GM21529 (cell line): ENCODE measurements at regions not wholly inside any gene's neighbourhood (a gene's known extent, or its start where the extent isn't known, plus 50 kb on each side); places are given as distances from the start of the nearest gene placed in this dataset.
"Not testable (repeated sequence)": the region's sequence is repeated elsewhere in the genome, so short reads cannot be mapped to it uniquely, and the experiment has no call there.

Source experiments
- ATAC-seq: cut with Tn5 transposase; IDR thresholded peaks from one replicate; pipeline ENCODE4 v1.9.1; 2021; ENCODE audit not compliant: unreplicated experiment

DNA sequence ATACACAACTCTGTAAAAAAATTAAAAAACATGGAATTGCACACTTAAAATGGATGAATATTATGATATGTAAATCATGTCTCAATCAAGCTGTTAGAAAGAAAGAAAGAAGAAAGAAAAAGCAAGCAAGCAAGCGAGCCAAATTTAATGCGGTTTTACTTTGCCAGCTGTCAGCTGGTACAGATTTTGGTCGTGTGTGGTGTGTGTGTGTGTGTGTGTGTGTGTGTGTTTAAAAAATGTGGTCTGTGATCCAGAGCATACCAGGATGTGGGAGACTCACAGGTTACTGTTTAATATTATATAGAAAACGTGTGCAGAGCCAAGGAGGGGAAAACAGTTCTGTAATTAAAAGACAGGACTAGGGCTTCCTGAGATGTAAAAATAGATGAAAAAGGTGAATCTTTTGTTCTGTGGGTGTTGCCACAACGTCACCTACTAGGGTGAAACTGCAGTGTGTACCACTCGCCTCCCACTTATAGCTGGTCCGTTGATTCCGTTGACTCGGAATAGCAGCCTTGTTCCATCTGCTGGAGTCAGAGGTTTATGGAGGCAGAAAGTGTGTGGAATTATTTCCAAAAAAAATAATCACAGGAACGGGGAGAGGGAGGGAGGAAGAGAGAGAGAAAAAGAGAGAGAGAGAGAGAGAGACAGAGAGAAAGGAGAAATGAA lies 197.7 kb downstream of the BCAS1 start:
- ATAC-seq: peak; percentile 44

DNA sequence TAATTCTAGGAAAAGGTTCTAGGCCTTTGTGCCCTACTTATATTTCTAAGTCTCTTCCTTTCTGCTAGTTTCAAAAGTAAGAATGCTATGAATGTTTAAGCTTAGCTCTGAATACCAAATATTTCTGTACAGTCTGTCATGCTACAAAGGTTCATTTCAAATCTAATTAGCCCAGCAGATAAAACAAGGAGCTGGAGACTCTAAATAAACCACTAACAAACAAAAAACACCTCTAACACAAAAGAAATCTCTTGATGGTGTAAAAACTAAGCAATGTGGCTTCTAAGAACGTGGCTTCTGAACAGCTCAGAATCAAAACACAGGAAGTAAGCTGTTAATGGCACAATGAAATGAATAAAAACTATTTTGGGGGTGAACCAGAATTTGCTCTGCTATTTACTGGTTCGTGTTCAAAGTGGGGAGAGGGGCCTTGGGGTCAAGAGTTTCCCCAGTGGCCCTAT lies 198.3 kb downstream of the BCAS1 start:
- no peak for ATAC-seq

DNA sequence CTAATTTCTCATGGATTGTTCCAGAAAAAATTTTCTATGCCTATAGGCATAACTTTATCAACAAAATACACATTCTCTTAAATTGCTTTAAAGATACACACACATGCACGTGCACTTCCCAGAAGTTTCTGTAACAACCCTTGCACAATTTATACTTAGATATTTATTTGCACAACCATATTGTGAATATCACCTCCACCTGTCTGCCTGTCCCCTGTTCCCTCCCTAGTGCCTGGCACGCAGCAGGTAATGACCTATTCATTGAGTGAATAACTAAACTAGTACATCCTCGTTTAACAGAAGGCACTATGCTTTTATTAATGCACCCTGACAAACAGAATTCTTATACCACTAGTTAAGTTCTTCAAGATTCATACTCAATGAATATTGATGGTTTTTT lies 198.9 kb downstream of the BCAS1 start:
- no peak for ATAC-seq

DNA sequence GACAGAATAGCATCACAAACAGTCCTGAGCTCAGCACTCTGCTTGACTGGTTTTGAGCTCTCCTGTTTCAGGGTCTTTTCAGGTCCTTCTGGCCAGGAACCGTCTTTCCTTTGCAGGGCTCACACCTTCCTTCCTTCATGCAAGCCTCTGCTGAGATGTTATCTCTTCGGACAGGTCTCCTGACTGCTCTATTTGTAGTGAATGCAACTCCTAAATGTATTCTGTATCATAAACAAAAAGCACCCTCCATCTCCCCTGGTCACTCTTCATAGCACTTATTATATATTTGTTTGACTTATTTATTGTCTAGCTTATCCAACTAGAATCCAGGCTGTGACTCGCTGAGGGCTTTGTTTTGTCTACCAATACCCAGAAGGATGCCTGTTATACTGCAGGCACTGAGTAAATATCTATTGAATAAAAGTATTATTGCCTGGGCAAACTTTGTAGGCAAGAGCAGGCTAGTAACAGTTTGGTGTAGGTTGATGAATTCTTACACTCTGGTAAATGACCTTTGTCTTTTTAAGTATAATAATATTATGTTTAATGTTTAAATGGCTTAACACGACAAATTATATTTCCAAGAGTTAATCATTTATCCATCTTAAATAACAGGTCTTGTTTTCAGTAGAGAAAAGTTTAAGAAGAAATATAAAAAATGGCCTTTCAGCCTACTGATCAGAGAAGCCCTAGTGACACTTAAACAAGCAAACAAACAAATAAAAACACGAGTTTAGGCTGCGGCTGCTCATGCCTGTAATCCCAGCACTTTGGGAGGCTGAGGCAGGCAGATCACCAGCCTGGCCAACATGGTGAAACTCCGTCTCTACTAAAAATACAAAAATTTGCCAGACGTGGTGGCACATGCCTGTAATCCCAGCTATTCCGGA lies 199.7 kb downstream of the BCAS1 start:
- ATAC-seq: no peak

DNA sequence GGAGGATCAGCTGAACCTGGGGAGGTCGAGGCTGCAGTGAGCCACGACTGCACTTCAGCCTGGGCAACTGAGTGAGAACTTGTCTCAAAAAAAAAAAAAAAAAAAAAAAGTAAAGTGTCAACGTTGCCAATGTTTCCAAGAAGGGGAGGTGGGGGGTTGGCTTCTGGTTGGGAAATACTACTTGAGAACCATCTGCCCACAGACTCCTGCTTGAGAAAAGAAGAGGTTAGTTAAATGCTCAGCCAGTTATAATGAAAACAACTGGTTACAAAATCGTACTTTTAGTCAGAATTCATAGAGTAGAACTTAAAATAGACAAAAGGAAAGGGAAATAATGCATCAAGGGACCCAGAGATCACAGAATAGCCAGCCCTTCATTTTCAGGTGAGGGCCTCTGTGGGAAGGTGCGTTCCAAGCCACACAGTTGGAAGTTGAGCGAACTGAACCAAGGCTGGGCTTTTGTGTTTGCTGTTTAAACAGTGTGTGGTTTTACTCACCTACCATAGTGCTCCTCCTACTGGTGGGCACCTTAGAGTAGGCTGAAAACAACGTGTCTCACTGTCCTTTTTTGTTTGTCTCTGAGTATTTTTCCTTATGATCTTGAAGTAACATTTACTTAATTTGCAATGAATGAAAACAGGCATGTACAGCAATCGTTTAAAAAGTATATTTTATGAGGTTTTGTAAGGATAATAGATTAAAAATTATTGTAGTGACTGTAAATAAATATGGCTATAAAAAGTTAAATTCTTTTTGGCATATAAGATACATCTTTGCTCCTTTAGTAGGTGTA lies 200.7 kb downstream of the BCAS1 start:
- peak; percentile 56 for ATAC-seq

DNA sequence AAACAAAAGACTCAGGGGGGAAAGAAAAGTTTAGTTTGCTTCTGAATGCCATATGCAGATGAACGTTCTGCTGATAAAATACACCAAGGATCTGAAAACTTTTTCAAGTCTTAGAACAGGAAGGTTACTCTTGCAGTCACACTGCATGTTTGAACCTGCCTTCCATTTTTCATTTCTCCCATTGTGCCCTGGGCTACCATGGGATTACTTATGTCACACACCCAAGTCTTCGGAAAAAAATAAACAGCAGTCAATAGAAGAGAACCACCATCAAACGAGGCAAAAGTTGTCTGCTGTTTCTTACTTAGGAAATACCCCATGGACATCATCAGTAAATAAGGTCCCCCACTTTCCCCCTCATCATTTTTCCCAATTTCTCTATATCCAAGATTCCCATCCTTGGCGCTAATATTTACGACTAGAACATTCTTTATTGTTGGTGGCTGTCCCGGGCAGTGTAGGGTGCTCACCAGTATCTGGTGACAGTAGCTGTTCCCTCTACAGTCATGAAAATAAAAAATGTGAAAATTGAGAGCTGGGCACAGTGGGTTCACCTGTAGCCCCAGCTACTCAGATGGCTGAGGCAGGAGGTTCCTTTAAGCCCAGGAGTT lies 202.5 kb downstream of the BCAS1 start:
- ATAC-seq: no peak

DNA sequence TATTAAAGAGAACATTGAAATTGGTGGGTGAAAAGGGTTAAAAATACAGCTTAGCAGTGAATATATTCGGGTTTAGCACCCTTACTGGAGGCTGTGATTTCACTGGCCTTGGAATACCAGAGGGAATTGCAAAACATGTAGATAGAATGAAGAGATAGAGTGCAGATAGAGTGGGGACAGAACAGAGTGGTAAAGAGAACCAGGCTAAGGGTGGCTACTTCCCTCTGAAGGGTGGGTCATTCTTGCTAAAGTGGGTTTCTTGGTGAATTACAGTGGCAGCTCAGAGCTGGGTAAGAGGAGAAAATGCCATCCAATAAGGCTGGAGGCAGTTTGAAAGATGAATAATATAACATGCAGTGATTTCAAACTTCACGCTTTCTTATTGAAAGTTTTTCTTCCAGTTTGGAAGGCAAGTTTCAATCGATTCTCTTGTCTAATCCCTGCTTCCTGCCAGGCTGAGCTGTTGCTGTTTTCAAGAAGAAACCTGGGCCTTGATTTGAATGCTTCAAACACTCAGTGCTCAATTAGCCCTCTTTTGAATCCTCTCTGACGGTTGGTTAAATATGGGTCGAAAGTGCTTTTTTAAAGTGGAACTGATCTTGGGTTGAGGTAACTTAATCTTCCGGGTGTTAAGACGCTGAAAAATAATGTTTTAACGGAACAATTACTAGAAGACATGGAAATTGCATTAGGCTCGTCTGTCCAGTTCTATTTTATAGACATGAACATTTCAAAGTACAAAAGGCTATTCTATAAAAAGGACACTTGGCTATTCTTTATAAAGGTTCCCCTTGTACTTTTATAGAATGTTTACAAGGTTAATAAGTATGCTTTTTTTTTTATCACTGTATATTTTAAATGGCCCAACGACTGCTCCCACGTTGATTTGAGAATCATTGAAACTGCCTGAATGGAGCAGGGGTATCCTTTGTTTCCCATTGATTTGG lies 203.3 kb downstream of the BCAS1 start:
- ATAC-seq: peak; percentile 58

DNA sequence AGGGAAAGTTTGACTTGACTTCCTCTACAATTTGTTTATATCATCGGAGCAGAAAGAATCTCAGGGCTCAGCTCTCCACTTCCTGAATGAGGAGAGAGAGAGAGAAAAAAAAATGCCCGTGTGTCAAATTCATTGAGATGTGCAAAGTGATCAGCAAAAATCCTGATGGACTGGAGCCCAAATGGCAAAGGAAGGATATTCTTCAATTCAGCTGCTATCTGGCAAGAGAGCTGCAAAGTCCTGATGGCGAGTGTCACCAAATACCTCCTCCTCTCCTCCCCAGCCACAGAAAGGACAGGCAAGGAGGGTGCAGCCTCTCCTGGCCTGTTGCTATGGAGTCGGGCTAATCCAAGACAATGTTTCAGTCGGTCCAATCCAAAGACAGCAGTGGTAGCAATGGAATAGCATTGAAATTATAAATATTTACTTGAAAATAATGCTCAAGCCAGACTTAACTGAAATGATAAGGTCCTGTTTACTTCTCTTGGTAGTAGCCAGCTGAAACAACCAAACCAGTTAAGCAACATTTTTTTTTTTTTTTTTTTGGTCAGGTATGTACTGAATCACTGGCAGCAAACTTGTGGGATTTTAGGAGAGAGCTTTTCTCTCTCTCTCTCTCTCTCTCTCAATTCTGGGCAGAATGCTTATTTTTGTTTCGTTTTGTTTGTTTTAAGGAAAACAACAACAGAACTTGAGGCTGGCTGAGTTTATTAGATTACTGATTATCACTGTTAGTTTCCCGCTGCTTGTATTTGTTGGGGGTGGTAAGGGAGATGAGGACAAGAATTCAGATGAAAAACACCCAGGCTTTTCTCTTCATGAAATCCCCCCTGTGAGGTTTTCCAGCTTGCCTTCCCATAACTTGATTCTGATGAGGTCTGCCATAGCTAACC lies 204.2 kb downstream of the BCAS1 start:
- no peak for ATAC-seq

DNA sequence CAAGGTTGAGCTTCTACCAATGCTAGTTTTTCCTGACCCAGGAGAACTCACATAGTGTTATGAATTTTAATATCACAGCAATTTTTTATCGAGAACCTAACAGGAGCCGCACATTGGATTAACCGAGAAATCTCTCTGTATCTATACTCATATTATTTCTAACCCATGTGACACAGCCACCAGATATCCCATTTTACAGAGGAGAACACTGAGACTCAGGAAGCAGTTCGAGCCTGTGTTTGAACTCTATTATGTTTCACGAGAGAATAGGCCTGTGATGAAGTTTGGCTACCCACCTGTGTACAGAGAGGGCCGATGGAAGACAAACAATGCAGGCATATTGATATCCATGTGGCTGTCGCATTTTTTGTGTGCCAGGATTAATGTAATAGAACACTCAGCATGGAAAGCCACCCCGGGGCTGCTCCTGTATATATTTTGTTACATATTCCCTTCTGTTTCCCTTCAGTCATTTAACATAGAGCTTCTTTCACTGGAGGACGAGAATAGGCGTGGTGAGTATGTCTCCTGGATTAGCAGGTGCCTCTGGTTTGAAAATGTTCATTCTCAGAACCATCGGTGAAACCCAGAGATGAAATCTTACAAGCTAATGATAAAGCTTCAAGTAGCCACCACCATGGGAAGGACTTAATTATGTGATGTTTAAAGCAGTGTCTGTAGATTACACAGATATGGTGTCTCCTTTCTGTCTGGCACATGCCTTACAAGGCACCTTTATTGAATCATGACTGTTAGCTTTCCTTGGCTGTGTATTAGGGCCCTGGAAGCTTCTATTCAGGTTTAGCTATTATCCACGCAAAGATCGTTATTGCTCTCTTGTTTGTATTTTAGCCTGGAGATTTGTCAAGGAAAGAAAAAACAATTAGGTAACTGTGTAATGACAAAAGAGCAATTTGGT lies 205.4 kb downstream of the BCAS1 start:
- ATAC-seq: not testable (repeated sequence)

DNA sequence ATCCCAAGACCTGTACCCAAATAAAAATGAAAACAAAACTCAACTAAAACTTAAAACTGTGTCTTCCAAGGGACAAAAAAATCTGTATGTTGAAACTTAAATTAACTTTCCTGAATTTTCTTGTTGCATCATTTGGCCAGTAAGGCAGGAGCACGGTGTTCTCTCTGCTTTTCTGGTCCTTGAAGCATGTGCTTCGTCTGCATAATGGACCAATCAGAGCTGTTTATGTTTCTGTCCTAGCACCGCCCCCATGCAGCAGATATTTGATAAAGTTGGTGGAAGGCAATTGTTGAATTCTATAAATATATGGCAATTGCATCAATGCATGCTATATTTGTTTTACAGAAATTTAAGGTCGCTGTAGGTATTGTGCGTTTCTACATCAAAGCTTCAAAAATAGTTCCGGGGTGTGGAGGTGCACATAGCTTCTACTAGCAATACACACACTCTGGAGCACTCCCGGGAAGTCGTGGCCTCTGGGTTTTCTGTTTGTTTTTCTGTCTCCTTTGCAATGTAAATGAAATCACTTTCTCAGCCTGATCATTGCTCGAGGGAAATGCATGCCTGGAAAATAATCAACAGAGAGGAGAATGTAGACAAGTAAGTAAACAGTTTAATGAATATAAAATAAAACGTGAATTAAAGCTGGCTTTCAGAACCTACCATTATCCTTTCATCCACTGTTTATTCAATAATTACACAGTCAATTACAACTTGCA lies 206.3 kb downstream of the BCAS1 start:
- not testable (repeated sequence) for ATAC-seq

DNA sequence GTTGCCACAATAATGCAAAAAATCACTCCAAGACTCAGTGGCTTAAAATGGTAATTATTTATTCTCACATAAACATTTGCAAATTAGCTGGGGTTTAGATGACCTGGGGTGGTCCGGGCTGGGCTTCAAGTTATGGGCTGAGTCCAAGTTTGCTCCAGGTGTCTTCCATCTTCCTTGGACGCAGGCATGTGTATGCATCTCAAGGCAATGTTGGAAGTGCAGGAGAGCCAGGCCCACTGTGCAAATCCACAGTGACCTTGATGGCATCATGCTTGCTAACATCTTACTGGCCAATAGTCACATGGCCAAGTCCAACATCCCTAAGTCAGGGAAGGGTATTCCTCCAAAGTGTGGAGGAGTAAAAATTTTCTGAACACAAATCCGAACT lies 206.9 kb downstream of the BCAS1 start:
- not testable (repeated sequence) for ATAC-seq

DNA sequence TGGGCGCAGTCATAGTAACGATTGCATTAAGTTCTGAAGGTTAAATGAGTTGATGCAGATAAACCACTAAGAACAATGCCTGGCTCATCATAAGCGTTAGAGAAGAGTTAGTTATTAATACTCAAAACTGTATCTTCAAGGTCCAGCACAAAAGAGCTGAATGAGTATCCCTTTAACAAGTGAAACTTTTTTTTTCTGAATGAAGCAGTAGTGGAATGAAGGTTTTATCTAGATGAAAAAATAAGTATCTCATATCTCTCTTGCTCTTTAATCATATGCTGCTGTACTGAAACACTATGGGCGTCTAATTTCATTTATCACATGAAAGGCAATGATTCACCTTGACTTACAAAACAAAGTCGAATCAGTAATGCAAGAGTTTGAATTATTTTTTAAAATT lies 207.4 kb downstream of the BCAS1 start:
- not testable (repeated sequence) for ATAC-seq

DNA sequence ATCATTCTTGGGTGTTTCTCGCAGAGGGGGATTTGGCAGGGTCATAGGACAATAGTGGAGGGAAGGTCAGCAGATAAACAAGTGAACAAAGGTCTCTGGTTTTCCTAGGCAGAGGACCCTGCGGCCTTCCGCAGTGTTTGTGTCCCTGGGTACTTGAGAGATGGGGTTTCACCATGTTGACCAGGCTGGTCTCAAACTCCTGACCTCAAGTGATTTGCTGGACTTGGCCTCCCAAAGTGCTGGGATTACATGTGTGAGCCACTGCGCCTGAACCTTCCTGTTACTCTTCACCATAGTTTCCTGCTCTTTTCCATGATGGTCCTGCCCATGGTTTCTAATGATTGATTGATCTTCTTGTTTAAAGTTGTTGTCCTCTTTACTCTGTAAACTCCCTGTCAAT lies 207.9 kb downstream of the BCAS1 start:
- not testable (repeated sequence) for ATAC-seq

DNA sequence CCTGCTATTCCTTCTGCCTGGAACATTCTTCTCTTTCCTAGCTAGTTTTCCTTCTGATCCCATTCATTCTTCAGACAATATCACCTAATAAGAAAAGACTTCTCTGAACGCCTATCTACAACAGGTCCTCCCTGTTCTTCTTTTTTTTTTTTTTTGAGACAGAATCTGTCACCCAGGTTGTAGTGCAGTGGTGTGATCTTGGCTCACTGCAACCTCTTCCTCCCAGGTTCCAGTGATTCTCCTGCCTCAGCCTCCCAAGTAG lies 208.3 kb downstream of the BCAS1 start:
- ATAC-seq: not testable (repeated sequence)

DNA sequence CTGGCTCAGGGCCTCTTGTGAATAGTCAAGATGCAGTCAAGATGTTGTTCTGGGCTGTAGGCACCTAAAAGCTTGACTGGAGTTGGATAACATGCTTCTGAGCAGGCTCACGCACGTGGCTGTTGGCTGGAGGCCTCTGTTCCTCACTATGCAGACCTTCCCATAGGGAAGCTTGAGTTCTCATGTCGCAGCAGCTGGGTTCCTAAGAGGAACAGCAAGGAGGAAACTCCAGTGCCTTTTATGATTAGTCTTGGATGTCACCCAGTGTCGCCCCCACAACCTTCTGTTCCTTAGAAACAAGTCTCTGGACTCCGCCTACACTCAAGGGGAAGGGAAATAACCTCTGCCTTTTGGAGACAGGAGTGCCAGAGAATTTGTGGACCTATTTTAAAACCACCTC lies 210.7 kb downstream of the BCAS1 start:
- no peak for ATAC-seq

DNA sequence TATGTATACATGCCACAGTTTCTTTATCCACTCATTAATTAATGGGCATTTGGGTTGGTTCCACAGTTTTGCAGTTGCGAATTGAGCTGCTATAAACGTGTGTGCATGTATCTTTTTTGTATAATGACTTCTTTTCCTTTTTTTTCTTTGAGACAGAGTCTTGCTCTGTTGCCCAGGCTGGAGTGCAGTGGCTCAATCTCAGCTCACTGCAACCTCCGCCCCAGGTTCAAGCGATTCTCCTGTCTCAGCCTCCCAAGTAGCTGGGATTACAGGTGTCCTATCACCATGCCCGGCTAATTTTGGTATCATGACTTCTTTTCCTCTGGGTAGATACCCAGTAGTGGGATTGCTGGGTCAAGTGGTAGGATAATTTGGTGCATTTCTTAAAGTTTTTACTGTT lies 211.4 kb downstream of the BCAS1 start:
- ATAC-seq: not testable (repeated sequence)

DNA sequence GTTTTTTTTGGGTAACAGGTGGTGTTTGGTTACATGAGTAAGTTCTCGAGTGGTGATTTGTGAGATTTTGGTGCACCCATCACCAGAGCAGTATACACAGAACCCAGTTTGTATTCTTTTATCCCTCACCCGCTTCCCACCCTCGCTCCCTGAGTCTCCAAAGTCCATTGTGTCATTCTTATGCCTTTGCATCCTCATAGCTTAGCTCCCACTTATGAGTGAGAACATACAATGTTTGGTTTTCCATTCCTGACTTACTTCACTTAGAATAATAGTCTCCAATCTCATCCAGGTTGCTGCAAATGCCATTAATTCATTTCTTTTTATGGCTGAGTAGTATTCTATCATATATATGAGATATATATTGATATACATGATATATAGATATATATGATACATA lies 211.9 kb downstream of the BCAS1 start:
- not testable (repeated sequence) for ATAC-seq
